GM18502 (cell line): ENCODE measurements at regions not wholly inside any gene's neighbourhood (a gene's known extent, or its start where the extent isn't known, plus 50 kb on each side); places are given as distances from the start of the nearest gene placed in this dataset.
"Not testable (repeated sequence)": the region's sequence is repeated elsewhere in the genome, so short reads cannot be mapped to it uniquely, and the experiment has no call there.

Experiments used
- ATAC-seq: cut with Tn5 transposase; IDR thresholded peaks from one replicate; pipeline ENCODE4 v1.9.1; 2021; ENCODE audit warnings: mild to moderate bottlenecking; ENCODE audit not compliant: unreplicated experiment, poor library complexity

DNA sequence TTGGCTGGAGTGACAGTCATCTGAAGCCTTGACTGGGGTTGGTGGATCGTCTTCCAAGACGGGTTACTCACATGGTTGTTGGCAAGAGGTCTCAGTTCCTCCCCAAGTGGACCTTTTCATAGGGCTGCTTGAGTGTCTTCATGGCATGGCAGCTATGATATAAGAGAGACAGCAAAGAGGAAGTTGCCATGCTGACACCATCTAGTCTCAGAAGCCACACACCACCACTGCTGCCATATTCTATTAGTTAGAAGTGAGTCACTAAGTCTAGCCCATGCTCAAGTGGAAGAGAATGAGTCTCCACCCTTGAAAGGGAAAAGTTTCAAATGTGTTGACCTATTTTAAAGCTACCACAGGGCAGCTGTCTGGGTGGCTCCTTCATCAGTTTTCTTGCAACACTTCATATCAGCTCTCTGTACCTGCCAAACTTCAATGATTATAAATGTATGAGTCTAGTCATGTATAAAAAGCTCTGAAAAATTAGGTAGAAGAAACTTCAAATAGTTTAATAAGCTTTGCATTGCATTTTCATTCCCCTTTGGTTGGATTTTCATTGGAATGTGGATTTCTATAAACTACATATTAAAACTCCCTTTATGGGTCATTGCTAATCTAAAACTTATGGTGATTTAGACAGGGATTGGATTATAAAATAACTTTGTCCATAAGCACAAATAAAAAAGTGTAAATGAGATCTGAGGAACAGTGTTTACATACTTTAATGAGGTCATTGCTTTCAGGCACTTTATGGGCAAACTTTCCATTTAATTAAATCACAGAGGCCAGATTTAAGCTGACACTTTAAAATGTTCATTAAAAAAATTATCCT, 68.0 kb upstream of the ATXN3L start:
- ATAC-seq = no peak

DNA sequence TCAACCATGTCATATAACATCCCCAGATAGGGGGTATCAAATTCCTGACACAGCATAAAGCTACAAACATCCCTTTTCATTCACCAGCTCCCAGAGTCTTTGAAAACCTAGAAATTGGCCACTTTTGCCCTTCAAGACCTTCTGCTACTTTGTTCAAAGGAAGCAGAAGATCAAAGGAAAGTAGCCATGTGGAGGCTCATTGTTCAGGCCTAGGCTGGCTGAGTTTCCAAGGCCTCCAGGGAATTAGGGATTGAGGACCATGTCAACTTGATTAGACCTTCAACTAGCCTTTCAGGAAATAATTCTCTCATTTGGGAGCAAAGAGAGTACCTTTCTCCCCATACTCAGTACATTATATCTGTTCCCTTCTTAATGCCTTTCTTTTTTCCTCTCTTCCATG, 66.8 kb upstream of the ATXN3L start:
- no peak for ATAC-seq

DNA sequence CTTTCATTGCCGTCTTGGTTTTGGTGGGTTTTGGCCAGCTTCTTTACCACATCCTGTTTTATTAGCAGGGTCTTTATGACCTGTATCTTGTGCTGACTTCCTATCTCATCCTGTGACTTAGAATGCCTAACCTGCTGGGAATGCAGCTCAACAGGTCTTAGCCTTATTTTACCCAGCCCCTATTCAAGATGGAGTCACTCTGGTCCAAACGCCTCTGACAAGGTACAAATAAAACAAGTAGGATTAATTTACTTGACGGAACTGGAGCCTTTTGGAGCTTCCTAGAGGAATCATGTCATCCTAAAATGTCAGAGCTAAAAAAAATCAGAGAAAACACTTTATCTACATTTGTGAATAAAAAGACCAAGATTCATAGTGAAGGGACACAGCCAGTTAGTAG, 66.2 kb upstream of the ATXN3L start:
- no peak for ATAC-seq

DNA sequence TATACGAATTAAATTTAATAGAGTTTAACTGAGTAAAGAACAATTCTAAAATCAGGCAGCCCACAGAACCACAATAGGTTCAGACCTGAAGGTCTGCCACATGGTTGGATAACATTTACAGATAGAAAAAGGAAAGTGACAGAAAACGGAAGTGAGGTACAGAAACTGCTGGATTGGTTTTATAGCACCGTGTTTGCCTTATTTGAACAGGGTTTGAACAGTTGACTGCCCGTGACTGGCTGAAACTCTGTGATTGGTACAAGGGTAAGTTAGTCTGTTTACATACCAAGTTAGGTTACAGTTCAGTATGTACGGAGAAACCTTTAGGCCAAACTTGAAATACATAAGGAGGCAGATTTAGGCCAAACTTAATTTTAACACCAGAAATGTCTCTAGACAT, 64.1 kb upstream of the ATXN3L start:
- no peak for ATAC-seq

DNA sequence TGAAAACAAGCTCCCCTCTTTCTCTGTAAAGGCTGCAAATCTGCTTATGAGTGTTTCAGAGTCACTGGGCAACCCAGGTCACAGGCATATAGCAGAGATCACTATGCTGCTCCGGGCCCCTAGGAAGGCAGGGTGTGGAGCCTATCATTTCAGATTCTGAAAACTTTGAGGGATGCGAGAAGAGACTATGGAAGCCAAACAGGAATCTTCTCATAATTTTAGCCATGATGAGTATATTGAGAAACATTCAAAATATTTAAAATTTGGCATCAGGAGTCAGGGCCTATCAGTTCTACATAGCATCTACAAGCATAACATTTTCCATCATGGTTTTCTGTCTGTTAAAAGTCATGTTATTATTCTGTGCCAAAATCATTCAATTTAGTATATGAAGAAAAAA, 61.7 kb upstream of the ATXN3L start:
- no peak for ATAC-seq

DNA sequence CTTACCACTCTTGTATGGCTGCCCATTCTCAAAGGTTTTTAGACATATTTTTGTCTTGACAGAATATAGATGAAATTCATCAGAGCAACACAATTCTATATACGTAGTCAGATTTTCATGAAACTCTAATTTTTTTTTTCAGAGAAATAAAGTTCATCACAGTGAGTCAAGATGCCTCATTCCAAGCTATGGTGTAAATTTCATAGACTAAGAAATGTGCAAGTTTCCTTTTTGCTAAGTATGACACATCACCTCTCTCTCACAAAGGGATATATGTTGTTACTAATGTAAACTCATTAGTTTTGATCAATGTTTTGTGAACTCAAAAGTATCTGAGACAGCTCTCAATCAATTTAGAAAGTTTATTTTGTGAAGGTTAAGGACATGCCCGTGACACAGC, 60.4 kb upstream of the ATXN3L start:
- no peak for ATAC-seq

GRCh38 chrX:13378562-13379518, 59.0 kb upstream of the ATXN3L start:
- ATAC-seq = not testable (repeated sequence)

GRCh38 chrX:13377550-13377934, 57.7 kb upstream of the ATXN3L start:
- no peak for ATAC-seq

- ATAC-seq = no peak
Observed at GRCh38 chrX:13376857-13377549, 57.1 kb upstream of the ATXN3L start.

DNA sequence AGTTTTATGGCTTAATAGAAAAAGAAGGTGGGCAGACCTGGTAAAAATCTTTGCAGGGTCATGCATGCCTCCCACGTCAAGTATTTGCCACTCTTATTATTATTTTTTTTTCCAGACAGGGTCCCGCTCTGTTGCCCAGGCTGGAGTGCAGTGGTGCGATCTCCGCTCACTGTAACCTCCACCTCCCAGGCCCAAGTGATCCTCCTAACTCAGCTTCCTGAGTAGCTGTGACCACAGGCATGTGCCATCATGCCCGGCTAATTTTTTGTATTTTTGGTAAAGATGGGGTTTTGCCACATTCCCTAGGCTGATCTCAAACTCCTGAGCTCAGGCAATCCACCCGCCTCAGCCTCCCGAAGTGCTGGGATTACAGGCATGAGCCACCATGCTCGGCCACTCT, 55.7 kb upstream of the ATXN3L start:
- ATAC-seq = not testable (repeated sequence)

- ATAC-seq = no peak
Observed at GRCh38 chrX:13374364-13374763, 54.5 kb upstream of the ATXN3L start.

DNA sequence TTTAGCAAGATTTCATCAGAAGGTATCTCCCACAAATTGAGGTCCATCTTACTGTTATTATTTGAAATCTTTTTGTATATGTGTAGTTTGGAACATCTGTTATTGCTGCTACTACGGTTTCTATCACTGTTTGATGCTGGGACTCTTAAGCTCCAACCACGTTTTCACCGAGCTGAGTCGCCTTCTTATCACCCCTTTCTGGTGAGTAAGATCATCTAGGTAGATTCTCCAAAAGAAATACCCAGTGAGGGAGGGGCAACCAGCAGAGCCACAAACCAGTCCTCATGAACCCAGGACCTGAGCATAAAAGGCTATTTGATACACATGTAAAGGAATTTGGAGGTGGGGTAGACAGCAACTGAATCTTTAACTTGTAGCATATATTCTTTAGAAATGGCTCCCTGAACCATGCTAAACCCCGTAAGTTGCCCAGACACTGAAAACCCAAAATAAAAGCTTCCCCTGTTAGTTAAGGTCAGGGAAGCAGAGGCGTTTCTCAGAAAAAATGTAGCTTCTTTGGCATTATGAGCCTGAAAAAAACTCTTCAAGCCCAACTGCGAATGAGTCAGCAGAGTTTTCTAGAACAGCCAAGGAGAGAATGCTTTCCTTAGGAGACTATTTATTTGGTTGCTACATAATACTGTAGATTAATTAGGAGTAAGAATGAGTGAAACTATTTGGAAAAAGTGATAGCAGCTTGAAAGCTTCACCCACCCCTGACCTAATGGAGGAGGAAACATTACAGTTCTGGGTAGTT, 53.8 kb upstream of the ATXN3L start:
- ATAC-seq = no peak

- ATAC-seq = no peak
Observed at GRCh38 chrX:13373027-13373426, 53.2 kb upstream of the ATXN3L start.

DNA sequence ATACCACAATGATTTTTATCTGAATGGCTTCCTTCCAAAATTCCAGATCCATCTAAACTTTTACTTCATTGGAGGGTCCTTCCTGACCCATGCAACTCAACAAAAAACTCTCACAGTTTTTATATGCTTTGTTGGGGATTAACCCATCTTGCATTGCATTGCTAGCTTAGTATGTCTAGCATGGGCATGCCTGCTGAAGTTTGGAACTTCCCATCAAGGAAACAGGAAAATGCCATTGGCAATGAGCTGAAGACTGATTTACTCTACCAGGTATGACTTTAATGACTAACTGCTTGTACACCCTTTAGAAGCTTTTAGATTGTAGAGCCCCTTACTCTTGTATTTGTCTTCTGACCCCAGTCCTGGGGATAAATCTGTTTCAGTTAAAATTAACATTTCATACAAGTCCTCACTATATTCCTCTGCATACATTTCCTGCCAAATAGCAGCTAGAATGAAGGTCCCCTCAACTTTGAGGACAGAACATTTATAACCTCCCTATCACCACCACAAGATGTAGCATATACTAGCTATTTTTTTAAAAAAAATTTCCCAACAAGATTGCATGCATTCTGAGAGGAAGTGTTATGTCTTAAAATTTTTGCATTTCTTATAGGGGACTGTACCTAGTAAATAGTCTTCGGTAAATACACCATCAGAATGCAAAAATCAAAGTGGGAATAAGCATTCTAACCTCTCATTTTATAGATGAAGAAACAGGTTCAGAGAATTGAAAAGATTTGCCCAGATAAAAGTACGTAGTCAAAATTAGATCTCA, 52.5 kb upstream of the ATXN3L start:
- ATAC-seq = no peak

DNA sequence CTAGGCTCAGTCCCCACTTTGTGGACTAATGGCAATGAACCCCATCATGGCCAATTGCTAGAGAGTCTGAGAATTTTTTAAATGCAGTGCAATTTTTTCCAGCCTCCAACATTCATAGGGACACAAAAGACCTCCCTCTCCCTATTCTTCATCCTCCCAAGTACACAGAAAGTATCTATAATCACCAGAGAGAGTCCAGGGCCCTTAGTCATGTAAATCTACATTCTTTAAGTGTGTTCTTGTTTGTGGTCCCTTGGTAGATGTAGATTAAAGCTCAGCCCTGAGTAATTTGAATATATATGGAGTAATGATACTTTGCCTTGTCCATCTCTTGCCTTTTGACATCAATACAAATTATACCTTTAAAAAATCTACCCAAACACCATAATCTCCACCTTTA, 51.3 kb upstream of the ATXN3L start:
- no peak for ATAC-seq

- ATAC-seq = no peak
Observed at GRCh38 chrX:13370713-13371112, 50.9 kb upstream of the ATXN3L start.
